Upper lobe of left lung (tissue), 6 donors: ENCODE measurements at regions not wholly inside any gene's neighbourhood (a gene's known extent, or its start where the extent isn't known, plus 50 kb on each side); places are given as distances from the start of the nearest gene placed in this dataset.
A peak's percentile ranks its signal among the peaks of the same experiment; 100 is the strongest.

Source experiments
- ATAC-seq, 2 donors: fragments of 200-7000 bp; cut with Tn5 transposase; one replicate each; pipeline ENCODE4 v1.9.1; 2022; ENCODE audit warnings: mild to moderate bottlenecking in 2 of 2, moderate library complexity in 2 of 2; ENCODE audit not compliant: low FRiP score in 2 of 2
- DNase-seq, 2 donors: peaks; one replicate each; pipeline ENCODE4 v3.0.0-alpha.2; 2019 to 2020
- H3K27ac ChIP-seq, 4 donors: fragments of 200-600 bp; sonication (generic); one replicate each; pipeline ENCODE4 v1.5.1; 2016 to 2019
- H3K27me3 ChIP-seq, 4 donors: fragments of 200-600 bp; sonication (generic); one replicate each; pipeline ENCODE4 v1.5.1; 2017 to 2019
- H3K36me3 ChIP-seq, 4 donors: fragments of 200-600 bp; sonication (generic); one replicate each; pipeline ENCODE4 v1.5.1; 2016 to 2019
- H3K4me1 ChIP-seq, 4 donors: fragments of 200-600 bp; sonication (generic); one replicate each; pipeline ENCODE4 v1.5.1; 2018 to 2019
- H3K4me3 ChIP-seq, 4 donors: fragments of 200-600 bp; sonication (generic); one replicate each; pipeline ENCODE4 v1.5.1; 2017 to 2019; ENCODE audit warnings: mild to moderate bottlenecking in 2 of 4, moderate library complexity in 1 of 4
- H3K9me3 ChIP-seq, 4 donors: fragments of 200-600 bp; sonication (generic); one replicate each; pipeline ENCODE4 v1.5.1; 2018 to 2019
- CTCF ChIP-seq, 6 experiments: fragments of 450-650 bp in 4 of 6; fragments of 200-600 bp in 2 of 6; sonication (generic) in 2 of 6; IDR thresholded peaks; one replicate each; pipeline ENCODE4 v1.5.1; 2016 to 2019; ENCODE audit warnings: antibody characterized with exemption in 6 of 6
- EP300 ChIP-seq, 4 donors: sonication (generic); formaldehyde crosslinking; IDR thresholded peaks; one replicate each; pipeline ENCODE4 v1.5.1; 2017; ENCODE audit warnings: antibody characterized with exemption in 4 of 4, control low read depth in 2 of 4
- POLR2A ChIP-seq, 4 donors: fragments of 450-650 bp; IDR thresholded peaks; one replicate each; pipeline ENCODE4 v1.5.1; 2016 to 2017; ENCODE audit warnings: antibody characterized with exemption in 4 of 4, mild to moderate bottlenecking in 2 of 4
- POLR2AphosphoS5 ChIP-seq, 2 donors: sonication (generic); formaldehyde crosslinking; IDR thresholded peaks; one replicate each; pipeline ENCODE4 v1.5.1; 2017; ENCODE audit warnings: antibody characterized with exemption in 2 of 2
- WGBS, 2 donors: methylation state at CpG; one replicate each; pipeline ENCODE4 v1.1.5; 2017 to 2018; 5-methylcytosine and 5-hydroxymethylcytosine counted together
- donor health status: DM: no; HTN: no; CAD: no; lungs with moderate emphysema.
- donor health status: DM: no; HTN: yes; CAD: no; lungs with severe emphysema.

- no peak overlapping the region for H3K4me3 ChIP-seq
- H3K36me3 ChIP-seq: no peaks in the 10 kb centered on the region
- WGBS, 2 donors: 47 to 72% methylated on average over 2 of the region's 2 CpGs
- no peaks in the 10 kb centered on the region for H3K9me3 ChIP-seq
- peak in 1 of 2 donors; percentile 28 for DNase-seq
- no peaks in the 10 kb centered on the region for H3K27me3 ChIP-seq
- no peaks in the 10 kb centered on the region for H3K4me1 ChIP-seq
- no peak overlapping the region for H3K27ac ChIP-seq
- TF ChIP-seq POLR2AphosphoS5 (IDR thresholded peaks at IDR 0.05): no peak
- no peak for TF ChIP-seq EP300 (IDR thresholded peaks at IDR 0.05)
- TF ChIP-seq CTCF (IDR thresholded peaks at IDR 0.05): no peak
- no peak for TF ChIP-seq POLR2A (IDR thresholded peaks at IDR 0.05)
- ATAC-seq: no peak
Observed at GRCh38 chrX:97728215-97728614, 844.5 kb downstream of the RPA4 start.

- H3K4me1 ChIP-seq: no peaks in the 10 kb centered on the region
- TF ChIP-seq POLR2AphosphoS5 (IDR thresholded peaks at IDR 0.05): no peak
- TF ChIP-seq EP300 (IDR thresholded peaks at IDR 0.05): no peak
- TF ChIP-seq POLR2A (IDR thresholded peaks at IDR 0.05): no peak
- no peak for TF ChIP-seq CTCF (IDR thresholded peaks at IDR 0.05)
- H3K27ac ChIP-seq: no peak overlapping the region
- DNase-seq (no peak), ATAC-seq (no peak)
- no peak overlapping the region for H3K4me3 ChIP-seq
- H3K9me3 ChIP-seq: no peaks in the 10 kb centered on the region
- H3K27me3 ChIP-seq: no peaks in the 10 kb centered on the region
- no peaks in the 10 kb centered on the region for H3K36me3 ChIP-seq
Observed at GRCh38 chrX:97740044-97740443, 856.3 kb downstream of the RPA4 start.

GRCh38 chrX:97740886-97741285 is 857.2 kb downstream of the RPA4 start:
- H3K4me1 ChIP-seq: no peaks in the 10 kb centered on the region
- TF ChIP-seq POLR2A (IDR thresholded peaks at IDR 0.05): no peak
- no peak for TF ChIP-seq EP300 (IDR thresholded peaks at IDR 0.05)
- no peak for TF ChIP-seq CTCF (IDR thresholded peaks at IDR 0.05)
- TF ChIP-seq POLR2AphosphoS5 (IDR thresholded peaks at IDR 0.05): no peak
- no peaks in the 10 kb centered on the region for H3K27me3 ChIP-seq
- H3K9me3 ChIP-seq: no peaks in the 10 kb centered on the region
- no peak overlapping the region for H3K27ac ChIP-seq
- 55 to 62% methylated on average over 1 of the region's 1 CpG for WGBS, 2 donors
- ATAC-seq (no peak), DNase-seq (no peak)
- no peaks in the 10 kb centered on the region for H3K36me3 ChIP-seq
- H3K4me3 ChIP-seq: no peak overlapping the region

- Histone ChIP-seq H3K4me1 (no peaks in the 10 kb centered on the region), H3K27me3 (no peaks in the 10 kb centered on the region), H3K9me3 (no peaks in the 10 kb centered on the region), H3K4me3 (no peak overlapping the region), H3K36me3 (no peaks in the 10 kb centered on the region), H3K27ac (no peak overlapping the region)
- WGBS, 2 donors: 69% methylated on average over 3 of the region's 3 CpGs; no CpG with 5 or more reads in 1 of the 2 donors
- TF ChIP-seq CTCF (IDR thresholded peaks at IDR 0.05) (peak in 1 of 6 experiments; percentile 9), POLR2AphosphoS5 (IDR thresholded peaks at IDR 0.05) (no peak), EP300 (IDR thresholded peaks at IDR 0.05) (no peak)
- no peak for ATAC-seq
- DNase-seq: no peak
Observed at GRCh38 chrX:97743014-97743413, 859.3 kb downstream of the RPA4 start.

- 60 to 63% methylated on average over 4 to 7 of the region's 7 CpGs for WGBS, 2 donors
- DNase-seq: no peak
- TF ChIP-seq POLR2A (IDR thresholded peaks at IDR 0.05) (no peak), CTCF (IDR thresholded peaks at IDR 0.05) (no peak), POLR2AphosphoS5 (IDR thresholded peaks at IDR 0.05) (no peak), EP300 (IDR thresholded peaks at IDR 0.05) (no peak)
- Histone ChIP-seq H3K27ac (no peak overlapping the region), H3K9me3 (no peaks in the 10 kb centered on the region), H3K36me3 (no peaks in the 10 kb centered on the region), H3K4me3 (no peak overlapping the region), H3K27me3 (no peaks in the 10 kb centered on the region), H3K4me1 (no peaks in the 10 kb centered on the region)
- ATAC-seq: no peak
Observed at GRCh38 chrX:97747346-97747745, 863.6 kb downstream of the RPA4 start.
